GM20000 (cell line): ENCODE measurements at regions not wholly inside any gene's neighbourhood (a gene's known extent, or its start where the extent isn't known, plus 50 kb on each side); places are given as distances from the start of the nearest gene placed in this dataset.
"Not testable (repeated sequence)": the region's sequence is repeated elsewhere in the genome, so short reads cannot be mapped to it uniquely, and the experiment has no call there.

Source experiments
- DNase-seq: peaks from one replicate; pipeline ENCODE4 v3.0.0; 2012; ENCODE audit warnings: low spot score
- CTCF ChIP-seq: IDR thresholded peaks from 2 replicates; pipeline ENCODE4 v1.5.1; 2012; ENCODE audit warnings: mild to moderate bottlenecking, control low read depth; ENCODE audit errors: extremely low read depth, missing control alignments

- TF ChIP-seq CTCF: no peak
- DNase-seq: no peak
Observed at GRCh38 chr1:68828013-68828412, 331.1 kb upstream of the DEPDC1 start.

GRCh38 chr1:68831281-68831680 lies 334.4 kb upstream of the DEPDC1 start:
- no peak for TF ChIP-seq CTCF
- no peak for DNase-seq

- DNase-seq: no peak
- TF ChIP-seq CTCF: no peak
Observed at GRCh38 chr1:68848017-68848416, 351.1 kb upstream of the DEPDC1 start.

- no peak for TF ChIP-seq CTCF
- no peak for DNase-seq
Observed at GRCh38 chr1:68868606-68869005, 371.7 kb upstream of the DEPDC1 start.

- no peak for DNase-seq
- TF ChIP-seq CTCF: no peak
Observed at GRCh38 chr1:68873144-68873543, 376.3 kb upstream of the DEPDC1 start.

- not testable (repeated sequence) for DNase-seq
Observed at GRCh38 chr1:68881330-68882194, 384.7 kb upstream of the DEPDC1 start.

GRCh38 chr1:68889471-68889870 lies 392.6 kb upstream of the DEPDC1 start:
- TF ChIP-seq CTCF: no peak
- DNase-seq: no peak

GRCh38 chr1:68890736-68891135 lies 393.9 kb upstream of the DEPDC1 start:
- no peak for DNase-seq
- no peak for TF ChIP-seq CTCF
